IMR-90 (cell line): ENCODE measurements at regions not wholly inside any gene's neighbourhood (a gene's known extent, or its start where the extent isn't known, plus 50 kb on each side); places are given as distances from the start of the nearest gene placed in this dataset.

ENCODE experiments used
- ATAC-seq: fragments of 200-7000 bp; cut with Tn5 transposase; 2 replicates; pipeline ENCODE4 v1.9.1; 2020; ENCODE audit warnings: low read depth, mild to moderate bottlenecking, moderate library complexity
- BruUV-seq: library from RNA; stranded (reverse); fragments of 400-500 nt; replicated peaks from 2 replicates; lab custom pipeline; 2021; lab: Mats Ljungman, UMichigan
- CTCF ChIA-PET: fragments of 300-600 bp; formaldehyde crosslinking; extraction: SDS; loops from one replicate; lab custom pipeline; 2021; ENCODE audit warnings: antibody characterized with exemption; lab: Yijun Ruan, JAX
- POLR2A ChIA-PET: fragments of 300-600 bp; sonication (Branson Sonifier 250); formaldehyde crosslinking; loops from one replicate; lab custom pipeline; 2022; ENCODE audit warnings: antibody characterized with exemption; ENCODE audit not compliant: unreplicated experiment; lab: Charles Lee
- DNase-seq: peaks from one replicate; pipeline ENCODE4 v3.0.0; 2013
- H2AFZ ChIP-seq: replicated peaks from 2 replicates; pipeline ENCODE3; 2013; ENCODE audit warnings: low read length, mild to moderate bottlenecking; ENCODE audit not compliant: poor library complexity
- H2AK5ac ChIP-seq: 2 replicates; pipeline ENCODE4 v1.6.1; 2013; ENCODE audit warnings: low read depth, low read length, inconsistent platforms
- H2AK9ac ChIP-seq: replicated peaks from 2 replicates; pipeline ENCODE3; 2013; ENCODE audit warnings: mild to moderate bottlenecking, low read depth, low read length, moderate library complexity; ENCODE audit not compliant: poor library complexity
- H2BK120ac ChIP-seq: 2 replicates; pipeline ENCODE4 v1.6.1; 2013; ENCODE audit warnings: low read depth, low read length, inconsistent platforms
- H2BK15ac ChIP-seq: 3 replicates; pipeline ENCODE4 v1.6.1; 2013; ENCODE audit warnings: low read depth, low read length, inconsistent platforms
- H2BK20ac ChIP-seq: 2 replicates; pipeline ENCODE4 v1.6.1; 2013; ENCODE audit warnings: low read depth, mild to moderate bottlenecking, inconsistent platforms, low read length, moderate library complexity
- H2BK5ac ChIP-seq: 2 replicates; pipeline ENCODE4 v1.6.1; 2013; ENCODE audit warnings: mild to moderate bottlenecking, low read depth, low read length, inconsistent platforms; ENCODE audit not compliant: poor library complexity, severe bottlenecking
- H3K14ac ChIP-seq: replicated peaks from 2 replicates; pipeline ENCODE4 v1.6.1; 2013; ENCODE audit warnings: low read depth, low read length, inconsistent platforms
- H3K18ac ChIP-seq: 2 replicates; pipeline ENCODE4 v1.6.1; 2013; ENCODE audit warnings: low read depth, low read length, control low read depth
- H3K23ac ChIP-seq: 2 replicates; pipeline ENCODE4 v1.6.1; 2013; ENCODE audit warnings: low read depth, low read length, inconsistent platforms
- H3K27ac ChIP-seq: 2 replicates; pipeline ENCODE4 v1.5.1; 2013; ENCODE audit warnings: mild to moderate bottlenecking, control low read depth, low read length; ENCODE audit not compliant: insufficient read depth
- H3K27me3 ChIP-seq: 2 replicates; pipeline ENCODE4 v1.6.1; 2013; ENCODE audit warnings: low read length; ENCODE audit not compliant: control insufficient read depth, insufficient read depth
- H3K36me3 ChIP-seq: 2 replicates; pipeline ENCODE4 v1.6.1; 2013; ENCODE audit warnings: low read length, mixed read lengths; ENCODE audit not compliant: control insufficient read depth, insufficient read depth
- H3K4ac ChIP-seq: 2 replicates; pipeline ENCODE4 v1.6.1; 2013; ENCODE audit warnings: low read depth, low read length, inconsistent platforms
- H3K4me1 ChIP-seq: 2 replicates; pipeline ENCODE4 v1.6.1; 2013; ENCODE audit warnings: low read length, mixed read lengths; ENCODE audit not compliant: control insufficient read depth, insufficient read depth
- H3K4me2 ChIP-seq: 2 replicates; pipeline ENCODE4 v1.6.1; 2013; ENCODE audit warnings: low read depth, mild to moderate bottlenecking, control low read depth, low read length, moderate library complexity
- H3K4me3 ChIP-seq: 2 replicates; pipeline ENCODE4 v1.5.1; 2013; ENCODE audit warnings: low read depth, mild to moderate bottlenecking, control low read depth, low read length, moderate library complexity; ENCODE audit not compliant: insufficient read depth
- H3K56ac ChIP-seq: 2 replicates; pipeline ENCODE4 v1.6.1; 2013; ENCODE audit warnings: low read length, inconsistent platforms; ENCODE audit not compliant: insufficient read depth; ENCODE audit errors: extremely low read depth
- H3K79me1 ChIP-seq, 2 experiments: 2 replicates each; pipeline ENCODE4 v1.6.1; 2013; ENCODE audit warnings: low read length in 2 of 2, inconsistent platforms in 1 of 2, low read depth in 1 of 2
- H3K9ac ChIP-seq: 2 replicates; pipeline ENCODE4 v1.6.1; 2013; ENCODE audit warnings: low read depth, low read length, control low read depth
- H3K9me1 ChIP-seq: 2 replicates; pipeline ENCODE4 v1.6.1; 2013; ENCODE audit warnings: low read length, inconsistent platforms; ENCODE audit not compliant: insufficient read depth
- H3K9me3 ChIP-seq: 2 replicates; pipeline ENCODE4 v1.6.1; 2013; ENCODE audit warnings: low read length; ENCODE audit not compliant: control insufficient read depth, insufficient read depth
- H4K20me1 ChIP-seq: 2 replicates; pipeline ENCODE4 v1.6.1; 2013; ENCODE audit warnings: low read length, inconsistent platforms; ENCODE audit not compliant: insufficient read depth
- H4K5ac ChIP-seq: 2 replicates; pipeline ENCODE4 v1.6.1; 2013; ENCODE audit warnings: mild to moderate bottlenecking, low read depth, low read length, control low read depth
- H4K8ac ChIP-seq, 2 experiments: 2 replicates each; pipeline ENCODE4 v1.6.1; 2013; ENCODE audit warnings: low read depth in 2 of 2, low read length in 2 of 2, control low read depth in 1 of 2, inconsistent platforms in 1 of 2
- H4K91ac ChIP-seq: 2 replicates; pipeline ENCODE4 v1.6.1; 2013; ENCODE audit warnings: low read depth, low read length, inconsistent platforms; ENCODE audit not compliant: insufficient read depth
- BHLHE40 ChIP-seq: fragments of 150-350 bp; IDR thresholded peaks from 2 replicates; pipeline ENCODE4 v1.6.1; 2016; ENCODE audit warnings: mild to moderate bottlenecking, low read depth, low read length
- CEBPB ChIP-seq: IDR thresholded peaks from 2 replicates; pipeline ENCODE4 v1.6.1; 2012; ENCODE audit warnings: low read depth, low read length, improper control_type of control experiment
- CHD1 ChIP-seq: IDR thresholded peaks from 2 replicates; pipeline ENCODE4 v1.6.1; 2012; ENCODE audit warnings: low read depth, low read length, improper control_type of control experiment
- CTCF ChIP-seq: conservative IDR thresholded peaks from 2 replicates; pipeline ENCODE4 v1.5.1; 2012; ENCODE audit warnings: mild to moderate bottlenecking, low read depth, low read length, improper control_type of control experiment
- ELK1 ChIP-seq: fragments of 150-350 bp; IDR thresholded peaks from 2 replicates; pipeline ENCODE4 v1.6.1; 2016; ENCODE audit warnings: low read depth, mild to moderate bottlenecking, low read length, moderate library complexity, borderline replicate concordance
- FOS ChIP-seq: fragments of 150-350 bp; IDR thresholded peaks from 2 replicates; pipeline ENCODE4 v1.6.1; 2016; ENCODE audit warnings: low read depth, low read length
- MAFK ChIP-seq: IDR thresholded peaks from 2 replicates; pipeline ENCODE4 v1.6.1; 2012; ENCODE audit warnings: low read depth, low read length, improper control_type of control experiment
- MAZ ChIP-seq: IDR thresholded peaks from 2 replicates; pipeline ENCODE4 v1.6.1; 2012; ENCODE audit warnings: low read depth, mild to moderate bottlenecking, low read length, improper control_type of control experiment, moderate library complexity, borderline replicate concordance
- MXI1 ChIP-seq: IDR thresholded peaks from 2 replicates; pipeline ENCODE4 v1.6.1; 2012; ENCODE audit warnings: low read depth, mild to moderate bottlenecking, low read length, moderate library complexity, borderline replicate concordance
- NFE2L2 ChIP-seq: fragments of 150-350 bp; IDR thresholded peaks from 2 replicates; pipeline ENCODE4 v1.6.1; 2016; ENCODE audit warnings: low read depth, mild to moderate bottlenecking, low read length
- POLR2A ChIP-seq: IDR thresholded peaks from 2 replicates; pipeline ENCODE4 v1.6.1; 2012; ENCODE audit warnings: mild to moderate bottlenecking, low read depth, low read length
- RAD21 ChIP-seq: IDR thresholded peaks from 2 replicates; pipeline ENCODE4 v1.6.1; 2012; ENCODE audit warnings: low read length, improper control_type of control experiment
- RCOR1 ChIP-seq: IDR thresholded peaks from 2 replicates; pipeline ENCODE4 v1.6.1; 2012; ENCODE audit warnings: mild to moderate bottlenecking, low read length, improper control_type of control experiment; ENCODE audit not compliant: insufficient replicate concordance
- RFX5 ChIP-seq: IDR thresholded peaks from 2 replicates; pipeline ENCODE4 v1.8.0; 2012; ENCODE audit warnings: low read depth, mild to moderate bottlenecking, low read length, moderate library complexity
- SMC3 ChIP-seq: fragments of 150-350 bp; IDR thresholded peaks from 2 replicates; pipeline ENCODE4 v1.6.1; 2016; ENCODE audit warnings: low read depth, mild to moderate bottlenecking, antibody characterized with exemption, low read length, moderate library complexity
- USF2 ChIP-seq: fragments of 150-350 bp; IDR thresholded peaks from 2 replicates; pipeline ENCODE4 v1.6.1; 2017; ENCODE audit warnings: mild to moderate bottlenecking, antibody characterized with exemption, low read length, low read depth
- WGBS, 2 experiments: methylation state at CpG; one replicate each; pipeline versions ENCODE4 v1.1.5 to v1.1.7; 2013; ENCODE audit warnings: missing lambda C conversion rate in 2 of 2; ENCODE audit not compliant: insufficient read length in 1 of 2; ENCODE audit errors: extremely low coverage in 2 of 2; 5-methylcytosine and 5-hydroxymethylcytosine counted together
- dilution Hi-C: fragments of 300-500 bp; cut with HindIII; formaldehyde crosslinking; loops from one replicate; pipeline ENCODE4 v1.14.3; 2018; ENCODE audit warnings: low sequenced_read_pairs; ENCODE audit not compliant: unreplicated experiment
- in situ Hi-C: fragments of 300-500 bp; cut with MboI; formaldehyde crosslinking; loops from 3 replicates; pipeline ENCODE4 v1.14.3; 2019; ENCODE audit warnings: low sequenced_read_pairs, inconsistent platforms, mixed read lengths
- intact Hi-C: fragments of 100-400 bp; cut with micrococcal nuclease; formaldehyde crosslinking; loops from 2 replicates; pipeline ENCODE4 v1.10.0; 2022

GRCh38 chr4:175884048-175884447 lies 72.0 kb upstream of the GPM6A start:
- POLR2A ChIA-PET: no interaction called here
- no peak overlapping the region for H3K4ac ChIP-seq
- H2AFZ ChIP-seq: no peak overlapping the region
- in situ Hi-C loops: no loop called here
- H3K14ac ChIP-seq: no peak overlapping the region
- no peaks in the 10 kb centered on the region for H3K9me3 ChIP-seq
- H2AK5ac ChIP-seq: no peak overlapping the region
- no peak overlapping the region for H2BK5ac ChIP-seq
- no peaks in the 10 kb centered on the region for H3K27me3 ChIP-seq
- no peak overlapping the region for H3K18ac ChIP-seq
- no peaks in the 10 kb centered on the region for H3K36me3 ChIP-seq
- CTCF ChIA-PET: no interaction called here
- no peak overlapping the region for H3K4me3 ChIP-seq
- H3K9ac ChIP-seq: no peak overlapping the region
- DNase-seq (no peak), ATAC-seq (no peak)
- no peak overlapping the region for H4K8ac ChIP-seq
- H3K79me1 ChIP-seq: no peaks in the 10 kb centered on the region
- dilution Hi-C loops: no loop called here
- no peak overlapping the region for H3K56ac ChIP-seq
- BruUV-seq: no TSS peak
- no peak overlapping the region for H3K4me2 ChIP-seq
- H4K91ac ChIP-seq: no peak overlapping the region
- H2AK9ac ChIP-seq: no peak overlapping the region
- no peaks in the 10 kb centered on the region for H3K9me1 ChIP-seq
- TF ChIP-seq CTCF: no peak
- TF ChIP-seq RFX5: no peak
- no peak for TF ChIP-seq POLR2A
- no peak for TF ChIP-seq RAD21
- TF ChIP-seq MAFK: no peak
- TF ChIP-seq ELK1: no peak
- TF ChIP-seq MXI1: no peak
- TF ChIP-seq MAZ: no peak
- TF ChIP-seq SMC3: no peak
- no peak for TF ChIP-seq CHD1
- TF ChIP-seq FOS: no peak
- no peak for TF ChIP-seq NFE2L2
- TF ChIP-seq RCOR1: no peak
- no peak for TF ChIP-seq USF2
- no peak for TF ChIP-seq CEBPB
- no peak for TF ChIP-seq BHLHE40
- H2BK20ac ChIP-seq: no peak overlapping the region
- H4K20me1 ChIP-seq: no peaks in the 10 kb centered on the region
- intact Hi-C loops: no loop called here
- H3K27ac ChIP-seq: no peak overlapping the region
- no peak overlapping the region for H3K23ac ChIP-seq
- no CpG with 5 or more reads among the region's 4 CpGs for WGBS, 2 experiments
- H2BK120ac ChIP-seq: no peak overlapping the region
- no peak overlapping the region for H2BK15ac ChIP-seq
- no peaks in the 10 kb centered on the region for H3K4me1 ChIP-seq
- no peak overlapping the region for H4K5ac ChIP-seq
